ENCODE measurements at regions not wholly inside any gene's neighbourhood (a gene's known extent, or its start where the extent isn't known, plus 50 kb on each side); places are given as distances from the start of the nearest gene placed in this dataset.

DNA sequence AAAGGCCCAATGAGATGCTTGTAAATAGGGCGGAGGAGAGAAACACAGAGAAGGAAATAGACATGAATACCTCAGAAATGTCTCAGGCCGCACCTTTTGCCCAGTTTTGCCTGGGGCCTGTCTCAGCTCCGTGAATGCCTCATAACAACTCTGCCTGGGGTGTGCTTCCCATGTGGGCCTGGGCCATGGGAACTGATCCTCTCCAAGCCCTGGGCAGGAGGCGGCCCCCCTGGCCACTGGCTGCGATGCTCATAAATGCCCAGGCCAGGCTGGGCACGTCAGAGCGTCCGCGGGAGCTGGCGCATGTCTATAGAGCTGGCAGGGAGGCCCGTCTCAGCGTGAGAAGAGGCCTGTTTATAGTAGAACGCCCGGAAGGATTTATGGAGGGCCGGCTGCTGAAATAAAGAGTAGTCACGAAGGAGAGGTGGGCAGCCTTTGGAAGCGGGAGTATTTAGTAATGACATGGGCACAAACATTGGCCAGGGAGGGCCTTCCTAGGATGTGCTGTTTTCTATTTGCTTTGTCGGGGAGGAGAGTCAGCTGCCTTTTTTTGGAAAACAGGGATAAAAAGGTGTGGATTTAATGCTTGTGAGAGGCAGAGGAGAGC, 85.9 kb upstream of the IGF1R start:
- TF ChIP-seq, protein P1, sequence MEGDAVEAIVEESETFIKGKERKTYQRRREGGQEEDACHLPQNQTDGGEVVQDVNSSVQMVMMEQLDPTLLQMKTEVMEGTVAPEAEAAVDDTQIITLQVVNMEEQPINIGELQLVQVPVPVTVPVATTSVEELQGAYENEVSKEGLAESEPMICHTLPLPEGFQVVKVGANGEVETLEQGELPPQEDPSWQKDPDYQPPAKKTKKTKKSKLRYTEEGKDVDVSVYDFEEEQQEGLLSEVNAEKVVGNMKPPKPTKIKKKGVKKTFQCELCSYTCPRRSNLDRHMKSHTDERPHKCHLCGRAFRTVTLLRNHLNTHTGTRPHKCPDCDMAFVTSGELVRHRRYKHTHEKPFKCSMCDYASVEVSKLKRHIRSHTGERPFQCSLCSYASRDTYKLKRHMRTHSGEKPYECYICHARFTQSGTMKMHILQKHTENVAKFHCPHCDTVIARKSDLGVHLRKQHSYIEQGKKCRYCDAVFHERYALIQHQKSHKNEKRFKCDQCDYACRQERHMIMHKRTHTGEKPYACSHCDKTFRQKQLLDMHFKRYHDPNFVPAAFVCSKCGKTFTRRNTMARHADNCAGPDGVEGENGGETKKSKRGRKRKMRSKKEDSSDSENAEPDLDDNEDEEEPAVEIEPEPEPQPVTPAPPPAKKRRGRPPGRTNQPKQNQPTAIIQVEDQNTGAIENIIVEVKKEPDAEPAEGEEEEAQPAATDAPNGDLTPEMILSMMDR (IDR thresholded peaks at IDR 0.05; ENCODE audit: low read length), result no peak
- no peak for TF ChIP-seq EZH2 (IDR thresholded peaks at IDR 0.05; ENCODE audit: borderline replicate concordance, low read length)
